ENCODE measurements at regions not wholly inside any gene's neighbourhood (a gene's known extent, or its start where the extent isn't known, plus 50 kb on each side); places are given as distances from the start of the nearest gene placed in this dataset.

- no peaks in the 10 kb centered on the region for H3K9me3 ChIP-seq (replicated peaks; ENCODE audit: low read length)
- H3K4me1 ChIP-seq (ENCODE audit: control insufficient read depth, insufficient read depth, low read length) = no peaks in the 10 kb centered on the region
- H3K9ac ChIP-seq (ENCODE audit: low read depth, low read length) = no peak overlapping the region
- peaks cover 20% of the 10 kb centered on the region for H3K27me3 ChIP-seq (ENCODE audit: control insufficient read depth, insufficient read depth, low read length)
- H3K4me3 ChIP-seq (ENCODE audit: low read length) = no peak overlapping the region
- H3K4me2 ChIP-seq (ENCODE audit: low read length) = no peak overlapping the region
- H3K36me3 ChIP-seq (ENCODE audit: insufficient read depth, low read length) = no peaks in the 10 kb centered on the region
Measured at GRCh38 chr19:30074741-30075715, 133.0 kb downstream of the URI1 start.

GRCh38 chr19:30076101-30076551 is 134.1 kb downstream of the URI1 start:
- no peaks in the 10 kb centered on the region for H3K9me3 ChIP-seq (replicated peaks; ENCODE audit: low read length)
- no peaks in the 10 kb centered on the region for H3K4me1 ChIP-seq (ENCODE audit: control insufficient read depth, insufficient read depth, low read length)
- H3K27me3 ChIP-seq (ENCODE audit: control insufficient read depth, insufficient read depth, low read length) = peaks cover 12% of the 10 kb centered on the region
- H3K4me3 ChIP-seq (ENCODE audit: low read length) = no peak overlapping the region
- H3K9ac ChIP-seq (ENCODE audit: low read depth, low read length) = no peak overlapping the region
- H3K36me3 ChIP-seq (ENCODE audit: insufficient read depth, low read length) = no peaks in the 10 kb centered on the region
- no peak overlapping the region for H3K4me2 ChIP-seq (ENCODE audit: low read length)

GRCh38 chr19:30076751-30077670 is 135.0 kb downstream of the URI1 start:
- peaks cover 3% of the 10 kb centered on the region for H3K27me3 ChIP-seq (ENCODE audit: control insufficient read depth, insufficient read depth, low read length)

GRCh38 chr19:30077851-30078355 is 135.9 kb downstream of the URI1 start:
- H3K4me2 ChIP-seq (ENCODE audit: low read length) = no peak overlapping the region
- H3K9ac ChIP-seq (ENCODE audit: low read depth, low read length) = no peak overlapping the region
- peaks cover 2% of the 10 kb centered on the region for H3K27me3 ChIP-seq (ENCODE audit: control insufficient read depth, insufficient read depth, low read length)
- no peak overlapping the region for H3K4me3 ChIP-seq (ENCODE audit: low read length)
- H3K4me1 ChIP-seq (ENCODE audit: control insufficient read depth, insufficient read depth, low read length) = no peaks in the 10 kb centered on the region
- no peaks in the 10 kb centered on the region for H3K9me3 ChIP-seq (replicated peaks; ENCODE audit: low read length)
- no peaks in the 10 kb centered on the region for H3K36me3 ChIP-seq (ENCODE audit: insufficient read depth, low read length)

More at GRCh38 chr19:30076751-30077670, 135.0 kb downstream of the URI1 start:
- H3K9ac ChIP-seq (ENCODE audit: low read depth, low read length) = no peak overlapping the region
- H3K4me2 ChIP-seq (ENCODE audit: low read length) = no peak overlapping the region
- H3K4me1 ChIP-seq (ENCODE audit: control insufficient read depth, insufficient read depth, low read length) = no peaks in the 10 kb centered on the region
- H3K9me3 ChIP-seq (replicated peaks; ENCODE audit: low read length) = no peaks in the 10 kb centered on the region
- H3K4me3 ChIP-seq (ENCODE audit: low read length) = no peak overlapping the region
- no peaks in the 10 kb centered on the region for H3K36me3 ChIP-seq (ENCODE audit: insufficient read depth, low read length)

GRCh38 chr19:30078381-30078910 is 136.4 kb downstream of the URI1 start:
- H3K4me1 ChIP-seq (ENCODE audit: control insufficient read depth, insufficient read depth, low read length) = no peaks in the 10 kb centered on the region
- no peaks in the 10 kb centered on the region for H3K9me3 ChIP-seq (replicated peaks; ENCODE audit: low read length)
- H3K36me3 ChIP-seq (ENCODE audit: insufficient read depth, low read length) = no peaks in the 10 kb centered on the region
- no peak overlapping the region for H3K9ac ChIP-seq (ENCODE audit: low read depth, low read length)
- no peak overlapping the region for H3K4me2 ChIP-seq (ENCODE audit: low read length)
- no peak overlapping the region for H3K4me3 ChIP-seq (ENCODE audit: low read length)
- H3K27me3 ChIP-seq (ENCODE audit: control insufficient read depth, insufficient read depth, low read length) = peaks cover 2% of the 10 kb centered on the region

- Histone ChIP-seq H3K4me1 (ENCODE audit: control insufficient read depth, insufficient read depth, low read length) (no peaks in the 10 kb centered on the region), H3K4me2 (ENCODE audit: low read length) (no peak overlapping the region), H3K9ac (ENCODE audit: low read depth, low read length) (no peak overlapping the region), H3K9me3 (replicated peaks; ENCODE audit: low read length) (no peaks in the 10 kb centered on the region), H3K4me3 (ENCODE audit: low read length) (no peak overlapping the region), H3K36me3 (ENCODE audit: insufficient read depth, low read length) (no peaks in the 10 kb centered on the region), H3K27me3 (ENCODE audit: control insufficient read depth, insufficient read depth, low read length) (peaks cover under 1% of the 10 kb centered on the region)
Measured at GRCh38 chr19:30079200-30079599, 137.2 kb downstream of the URI1 start.

GRCh38 chr19:30082168-30082567 is 140.1 kb downstream of the URI1 start:
- no peak overlapping the region for H3K9ac ChIP-seq (ENCODE audit: low read depth, low read length)
- no peak overlapping the region for H3K4me3 ChIP-seq (ENCODE audit: low read length)
- H3K4me2 ChIP-seq (ENCODE audit: low read length) = no peak overlapping the region
- no peaks in the 10 kb centered on the region for H3K36me3 ChIP-seq (ENCODE audit: insufficient read depth, low read length)
- no peaks in the 10 kb centered on the region for H3K9me3 ChIP-seq (replicated peaks; ENCODE audit: low read length)
- H3K4me1 ChIP-seq (ENCODE audit: control insufficient read depth, insufficient read depth, low read length) = no peaks in the 10 kb centered on the region
- H3K27me3 ChIP-seq (ENCODE audit: control insufficient read depth, insufficient read depth, low read length) = no peaks in the 10 kb centered on the region

GRCh38 chr19:30082611-30083010 is 140.6 kb downstream of the URI1 start:
- no peak overlapping the region for H3K9ac ChIP-seq (ENCODE audit: low read depth, low read length)
- no peaks in the 10 kb centered on the region for H3K36me3 ChIP-seq (ENCODE audit: insufficient read depth, low read length)
- H3K4me2 ChIP-seq (ENCODE audit: low read length) = no peak overlapping the region
- H3K4me1 ChIP-seq (ENCODE audit: control insufficient read depth, insufficient read depth, low read length) = no peaks in the 10 kb centered on the region
- no peak overlapping the region for H3K4me3 ChIP-seq (ENCODE audit: low read length)
- no peaks in the 10 kb centered on the region for H3K27me3 ChIP-seq (ENCODE audit: control insufficient read depth, insufficient read depth, low read length)
- H3K9me3 ChIP-seq (replicated peaks; ENCODE audit: low read length) = no peaks in the 10 kb centered on the region

- Histone ChIP-seq H3K27me3 (ENCODE audit: control insufficient read depth, insufficient read depth, low read length) (no peaks in the 10 kb centered on the region), H3K9me3 (replicated peaks; ENCODE audit: low read length) (no peaks in the 10 kb centered on the region), H3K4me2 (ENCODE audit: low read length) (no peak overlapping the region), H3K4me1 (ENCODE audit: control insufficient read depth, insufficient read depth, low read length) (no peaks in the 10 kb centered on the region), H3K4me3 (ENCODE audit: low read length) (no peak overlapping the region), H3K36me3 (ENCODE audit: insufficient read depth, low read length) (no peaks in the 10 kb centered on the region), H3K9ac (ENCODE audit: low read depth, low read length) (no peak overlapping the region)
Measured at GRCh38 chr19:30083125-30083681, 141.2 kb downstream of the URI1 start.

GRCh38 chr19:30083701-30084156 is 141.7 kb downstream of the URI1 start:
- no peak overlapping the region for H3K9ac ChIP-seq (ENCODE audit: low read depth, low read length)
- H3K4me2 ChIP-seq (ENCODE audit: low read length) = no peak overlapping the region
- no peak overlapping the region for H3K4me3 ChIP-seq (ENCODE audit: low read length)
- H3K9me3 ChIP-seq (replicated peaks; ENCODE audit: low read length) = no peaks in the 10 kb centered on the region
- H3K27me3 ChIP-seq (ENCODE audit: control insufficient read depth, insufficient read depth, low read length) = no peaks in the 10 kb centered on the region
- H3K36me3 ChIP-seq (ENCODE audit: insufficient read depth, low read length) = no peaks in the 10 kb centered on the region
- H3K4me1 ChIP-seq (ENCODE audit: control insufficient read depth, insufficient read depth, low read length) = no peaks in the 10 kb centered on the region
